ENCODE measurements at regions not wholly inside any gene's neighbourhood (a gene's known extent, or its start where the extent isn't known, plus 50 kb on each side); places are given as distances from the start of the nearest gene placed in this dataset.

GRCh38 chr10:56975513-56975912 is 614.5 kb upstream of the ZWINT start:
- Mint-ChIP-seq H3K27ac (ENCODE audit: unreplicated experiment) (no peak overlapping the region), H3K36me3 (ENCODE audit: low read depth, unreplicated experiment) (no peaks in the 10 kb centered on the region), H3K27me3 (ENCODE audit: unreplicated experiment) (peaks cover 1% of the 10 kb centered on the region), H3K4me1 (ENCODE audit: unreplicated experiment) (no peaks in the 10 kb centered on the region), H3K4me3 (ENCODE audit: unreplicated experiment) (no peak overlapping the region), H3K9me3 (ENCODE audit: unreplicated experiment) (no peaks in the 10 kb centered on the region)
- no peak for TF ChIP-seq CTCF (IDR thresholded peaks at IDR 0.05; ENCODE audit: unreplicated experiment)
- DNase-seq (ENCODE audit: low spot score) = no peak

GRCh38 chr10:56973766-56974165 is 612.7 kb upstream of the ZWINT start:
- Mint-ChIP-seq H3K36me3 (ENCODE audit: low read depth, unreplicated experiment) (no peaks in the 10 kb centered on the region), H3K27me3 (ENCODE audit: unreplicated experiment) (peaks cover 1% of the 10 kb centered on the region), H3K27ac (ENCODE audit: unreplicated experiment) (no peak overlapping the region), H3K9me3 (ENCODE audit: unreplicated experiment) (no peaks in the 10 kb centered on the region), H3K4me1 (ENCODE audit: unreplicated experiment) (no peaks in the 10 kb centered on the region), H3K4me3 (ENCODE audit: unreplicated experiment) (no peak overlapping the region)
- no peak for DNase-seq (ENCODE audit: low spot score)
- no peak for TF ChIP-seq CTCF (IDR thresholded peaks at IDR 0.05; ENCODE audit: unreplicated experiment)

GRCh38 chr10:56943221-56943755 is 582.2 kb upstream of the ZWINT start:
- Mint-ChIP-seq H3K27ac (ENCODE audit: unreplicated experiment) (no peak overlapping the region), H3K4me3 (ENCODE audit: unreplicated experiment) (no peak overlapping the region), H3K36me3 (ENCODE audit: low read depth, unreplicated experiment) (no peaks in the 10 kb centered on the region), H3K27me3 (ENCODE audit: unreplicated experiment) (no peaks in the 10 kb centered on the region), H3K4me1 (ENCODE audit: unreplicated experiment) (no peaks in the 10 kb centered on the region), H3K9me3 (ENCODE audit: unreplicated experiment) (no peaks in the 10 kb centered on the region)
- no peak for TF ChIP-seq CTCF (IDR thresholded peaks at IDR 0.05; ENCODE audit: unreplicated experiment)
- DNase-seq (ENCODE audit: low spot score) = no peak

GRCh38 chr10:56934515-56934914 is 573.5 kb upstream of the ZWINT start:
- TF ChIP-seq CTCF (IDR thresholded peaks at IDR 0.05; ENCODE audit: unreplicated experiment) = no peak
- no peaks in the 10 kb centered on the region for H3K27me3 Mint-ChIP-seq (ENCODE audit: unreplicated experiment)
- H3K4me1 Mint-ChIP-seq (ENCODE audit: unreplicated experiment) = no peaks in the 10 kb centered on the region
- no peak for DNase-seq (ENCODE audit: low spot score)
- H3K27ac Mint-ChIP-seq (ENCODE audit: unreplicated experiment) = no peak overlapping the region
- peaks cover 5% of the 10 kb centered on the region for H3K9me3 Mint-ChIP-seq (ENCODE audit: unreplicated experiment)
- H3K36me3 Mint-ChIP-seq (ENCODE audit: low read depth, unreplicated experiment) = peaks cover 4% of the 10 kb centered on the region
- no peak overlapping the region for H3K4me3 Mint-ChIP-seq (ENCODE audit: unreplicated experiment)

DNA sequence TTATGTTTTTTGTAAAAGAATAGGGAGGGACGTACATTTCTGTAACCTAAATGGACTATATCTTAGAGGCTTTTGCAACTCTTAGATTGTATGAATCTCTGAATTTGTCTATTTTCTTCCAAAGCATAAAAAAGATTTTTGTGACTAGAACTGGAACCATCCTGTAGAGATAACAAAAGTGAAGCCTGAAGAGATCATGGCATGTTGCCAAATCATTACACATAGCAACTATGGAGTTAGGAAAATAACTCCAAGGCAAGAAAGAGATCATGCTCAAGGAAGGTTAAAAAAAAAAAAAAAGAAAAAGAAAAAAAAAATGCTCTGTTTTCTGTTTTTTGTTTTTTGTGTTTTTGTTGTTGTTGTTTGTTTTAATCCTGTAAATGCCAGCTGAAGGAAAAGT is 567.7 kb upstream of the ZWINT start:
- TF ChIP-seq CTCF (IDR thresholded peaks at IDR 0.05; ENCODE audit: unreplicated experiment) = no peak
- no peak overlapping the region for H3K4me3 Mint-ChIP-seq (ENCODE audit: unreplicated experiment)
- H3K4me1 Mint-ChIP-seq (ENCODE audit: unreplicated experiment) = no peaks in the 10 kb centered on the region
- no peak overlapping the region for H3K27ac Mint-ChIP-seq (ENCODE audit: unreplicated experiment)
- no peaks in the 10 kb centered on the region for H3K36me3 Mint-ChIP-seq (ENCODE audit: low read depth, unreplicated experiment)
- no peaks in the 10 kb centered on the region for H3K9me3 Mint-ChIP-seq (ENCODE audit: unreplicated experiment)
- H3K27me3 Mint-ChIP-seq (ENCODE audit: unreplicated experiment) = no peaks in the 10 kb centered on the region
- no peak for DNase-seq (ENCODE audit: low spot score)

All from endothelial cell (in vitro differentiated cells).